Neutrophil (primary cell): ENCODE measurements at regions not wholly inside any gene's neighbourhood (a gene's known extent, or its start where the extent isn't known, plus 50 kb on each side); places are given as distances from the start of the nearest gene placed in this dataset.

Experiments
- H3K27ac ChIP-seq: fragments of 200-600 bp; sonication (generic); 2 replicates; pipeline ENCODE4 v1.5.1; 2016; ENCODE audit warnings: mild to moderate bottlenecking, moderate library complexity
- H3K27me3 ChIP-seq: fragments of 200-600 bp; sonication (generic); 2 replicates; pipeline ENCODE4 v1.6.0; 2016; ENCODE audit warnings: mild to moderate bottlenecking
- H3K36me3 ChIP-seq: fragments of 200-600 bp; sonication (generic); 2 replicates; pipeline ENCODE4 v1.5.1; 2017
- H3K4me1 ChIP-seq, 2 experiments: fragments of 200-600 bp in 1 of 2; sonication (generic) in 1 of 2; 1 replicate in 1 of 2; 2 replicates in 1 of 2; pipeline versions ENCODE4 v1.5.1 to v1.6.1; 2013 to 2016; ENCODE audit warnings: low read depth in 1 of 2, low read length in 1 of 2, mild to moderate bottlenecking in 1 of 2, moderate library complexity in 1 of 2; ENCODE audit not compliant: control insufficient read depth in 1 of 2, insufficient read depth in 1 of 2
- H3K4me3 ChIP-seq, 2 experiments: fragments of 200-600 bp in 1 of 2; sonication (generic) in 1 of 2; 1 replicate in 1 of 2; 2 replicates in 1 of 2; pipeline ENCODE4 v1.5.1; 2013 to 2016; ENCODE audit warnings: low read depth in 1 of 2, low read length in 1 of 2, mild to moderate bottlenecking in 1 of 2, moderate library complexity in 1 of 2
- H3K9me3 ChIP-seq: fragments of 200-600 bp; sonication (generic); 2 replicates; pipeline ENCODE4 v1.5.1; 2016
- CTCF ChIP-seq: fragments of 200-600 bp; sonication (generic); IDR thresholded peaks from 2 replicates; pipeline ENCODE4 v1.5.1; 2016; ENCODE audit warnings: antibody characterized with exemption

GRCh38 chr20:62569615-62570014 lies 72.7 kb upstream of the SLCO4A1 start:
- Histone ChIP-seq H3K36me3 (no peaks in the 10 kb centered on the region), H3K9me3 (no peaks in the 10 kb centered on the region), H3K4me1 (no peaks in the 10 kb centered on the region), H3K27ac (no peak overlapping the region), H3K4me3 (no peak overlapping the region), H3K27me3 (peaks cover 53% of the 10 kb centered on the region)
- TF ChIP-seq CTCF = no peak

GRCh38 chr20:62570403-62570802 lies 71.9 kb upstream of the SLCO4A1 start:
- Histone ChIP-seq H3K27ac (no peak overlapping the region), H3K36me3 (no peaks in the 10 kb centered on the region), H3K4me1 (no peaks in the 10 kb centered on the region), H3K27me3 (peaks cover 61% of the 10 kb centered on the region), H3K9me3 (no peaks in the 10 kb centered on the region), H3K4me3 (no peak overlapping the region)
- TF ChIP-seq CTCF = no peak

- no peak for TF ChIP-seq CTCF
- Histone ChIP-seq H3K27ac (no peak overlapping the region), H3K27me3 (peaks cover 67% of the 10 kb centered on the region)
Observed at GRCh38 chr20:62570897-62571668, 71.2 kb upstream of the SLCO4A1 start.

GRCh38 chr20:62571669-62572344 lies 70.5 kb upstream of the SLCO4A1 start:
- H3K36me3 ChIP-seq = no peaks in the 10 kb centered on the region
- H3K27ac ChIP-seq = no peak overlapping the region
- H3K9me3 ChIP-seq = no peaks in the 10 kb centered on the region
- H3K4me3 ChIP-seq = no peak overlapping the region
- H3K27me3 ChIP-seq = peaks cover 75% of the 10 kb centered on the region
- H3K4me1 ChIP-seq = no peaks in the 10 kb centered on the region
- TF ChIP-seq CTCF = no peak

More at GRCh38 chr20:62570897-62571668, 71.2 kb upstream of the SLCO4A1 start:
- no peak overlapping the region for H3K4me3 ChIP-seq
- H3K4me1 ChIP-seq = no peaks in the 10 kb centered on the region
- H3K9me3 ChIP-seq = no peaks in the 10 kb centered on the region
- H3K36me3 ChIP-seq = no peaks in the 10 kb centered on the region

- H3K27me3 ChIP-seq = peaks cover 86% of the 10 kb centered on the region
- H3K4me1 ChIP-seq = no peaks in the 10 kb centered on the region
- H3K36me3 ChIP-seq = no peaks in the 10 kb centered on the region
- H3K4me3 ChIP-seq = no peak overlapping the region
- no peak for TF ChIP-seq CTCF
- H3K9me3 ChIP-seq = no peaks in the 10 kb centered on the region
- no peak overlapping the region for H3K27ac ChIP-seq
Observed at GRCh38 chr20:62572980-62573379, 69.3 kb upstream of the SLCO4A1 start.
